ENCODE measurements at regions not wholly inside any gene's neighbourhood (a gene's known extent, or its start where the extent isn't known, plus 50 kb on each side); places are given as distances from the start of the nearest gene placed in this dataset.

DNA sequence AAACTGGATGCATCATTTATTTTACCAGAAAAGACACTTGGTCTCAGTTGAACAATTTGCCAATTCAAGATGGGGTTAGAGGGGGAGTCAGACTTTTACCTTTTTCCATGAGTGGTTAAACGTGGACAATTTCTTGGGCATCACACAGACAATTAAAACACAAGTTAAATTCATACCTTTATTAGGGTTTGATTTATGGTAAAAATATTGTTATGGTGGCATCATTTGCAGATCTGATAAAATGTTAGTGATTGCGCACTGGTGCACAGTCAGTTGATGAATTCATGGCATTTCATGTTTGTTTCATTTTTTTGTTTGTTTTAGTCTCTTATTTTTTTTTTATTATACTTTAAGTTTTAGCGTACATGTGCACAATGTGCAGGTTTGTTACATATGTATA lies 399.9 kb downstream of the DOK5 start:
- TF ChIP-seq, protein P1, sequence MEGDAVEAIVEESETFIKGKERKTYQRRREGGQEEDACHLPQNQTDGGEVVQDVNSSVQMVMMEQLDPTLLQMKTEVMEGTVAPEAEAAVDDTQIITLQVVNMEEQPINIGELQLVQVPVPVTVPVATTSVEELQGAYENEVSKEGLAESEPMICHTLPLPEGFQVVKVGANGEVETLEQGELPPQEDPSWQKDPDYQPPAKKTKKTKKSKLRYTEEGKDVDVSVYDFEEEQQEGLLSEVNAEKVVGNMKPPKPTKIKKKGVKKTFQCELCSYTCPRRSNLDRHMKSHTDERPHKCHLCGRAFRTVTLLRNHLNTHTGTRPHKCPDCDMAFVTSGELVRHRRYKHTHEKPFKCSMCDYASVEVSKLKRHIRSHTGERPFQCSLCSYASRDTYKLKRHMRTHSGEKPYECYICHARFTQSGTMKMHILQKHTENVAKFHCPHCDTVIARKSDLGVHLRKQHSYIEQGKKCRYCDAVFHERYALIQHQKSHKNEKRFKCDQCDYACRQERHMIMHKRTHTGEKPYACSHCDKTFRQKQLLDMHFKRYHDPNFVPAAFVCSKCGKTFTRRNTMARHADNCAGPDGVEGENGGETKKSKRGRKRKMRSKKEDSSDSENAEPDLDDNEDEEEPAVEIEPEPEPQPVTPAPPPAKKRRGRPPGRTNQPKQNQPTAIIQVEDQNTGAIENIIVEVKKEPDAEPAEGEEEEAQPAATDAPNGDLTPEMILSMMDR (conservative IDR thresholded peaks at IDR 0.05): no peak
- TF ChIP-seq EZH2 (IDR thresholded peaks at IDR 0.05; ENCODE audit: low read depth): no peak

Data from PC-9 (cell line).